Kidney epithelial cell (primary cell): ENCODE measurements at regions not wholly inside any gene's neighbourhood (a gene's known extent, or its start where the extent isn't known, plus 50 kb on each side); places are given as distances from the start of the nearest gene placed in this dataset.

Experiments
- DNase-seq: peaks from one replicate; pipeline ENCODE4 v3.0.0-alpha.2; 2010; ENCODE audit warnings: low read depth
- H3K27me3 ChIP-seq: 2 replicates; pipeline ENCODE4 v1.6.0; 2011; ENCODE audit warnings: low read length; ENCODE audit not compliant: control insufficient read depth, insufficient read depth
- H3K36me3 ChIP-seq: 2 replicates; pipeline ENCODE4 v1.5.1; 2011; ENCODE audit warnings: low read length; ENCODE audit not compliant: control insufficient read depth, insufficient read depth
- H3K4me3 ChIP-seq: 2 replicates; pipeline ENCODE4 v1.5.1; 2011; ENCODE audit warnings: low read depth, mild to moderate bottlenecking, control low read depth, low read length
- CTCF ChIP-seq: IDR thresholded peaks from 2 replicates; pipeline ENCODE4 v1.5.1; 2011; ENCODE audit warnings: mild to moderate bottlenecking, moderate library complexity, low read length, control low read depth, inconsistent platforms; ENCODE audit not compliant: insufficient read depth, poor library complexity, severe bottlenecking

DNA sequence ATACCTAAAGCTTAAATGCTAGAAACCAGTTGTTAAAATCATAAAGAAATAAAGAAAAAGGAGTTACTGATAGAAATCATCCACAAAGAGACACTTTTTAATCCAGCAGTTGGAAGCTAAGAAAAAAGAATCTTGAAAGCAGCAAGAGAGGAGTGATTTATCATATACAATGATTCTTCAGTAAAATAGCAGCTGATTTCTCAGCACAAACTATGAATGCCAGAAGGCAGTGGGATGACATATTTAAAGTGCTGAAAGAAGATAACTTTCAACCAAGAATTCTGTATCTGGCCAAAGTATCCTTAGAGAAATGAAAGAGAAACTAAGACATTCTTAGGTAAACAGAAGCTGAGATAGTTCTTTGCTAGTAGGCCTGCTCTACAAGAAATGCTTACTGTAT lies 366.0 kb downstream of the HTR1A start:
- no peaks in the 10 kb centered on the region for H3K27me3 ChIP-seq
- no peaks in the 10 kb centered on the region for H3K36me3 ChIP-seq
- no peak for DNase-seq
- no peak for TF ChIP-seq CTCF
- no peak overlapping the region for H3K4me3 ChIP-seq

GRCh38 chr5:63573380-63573779 lies 388.9 kb downstream of the HTR1A start:
- H3K27me3 ChIP-seq = no peaks in the 10 kb centered on the region
- H3K36me3 ChIP-seq = no peaks in the 10 kb centered on the region
- TF ChIP-seq CTCF = no peak
- DNase-seq = no peak
- no peak overlapping the region for H3K4me3 ChIP-seq

- no peaks in the 10 kb centered on the region for H3K27me3 ChIP-seq
- TF ChIP-seq CTCF = no peak
- no peak overlapping the region for H3K4me3 ChIP-seq
- H3K36me3 ChIP-seq = no peaks in the 10 kb centered on the region
- no peak for DNase-seq
Measured at GRCh38 chr5:63572740-63573139, 389.5 kb downstream of the HTR1A start.

DNA sequence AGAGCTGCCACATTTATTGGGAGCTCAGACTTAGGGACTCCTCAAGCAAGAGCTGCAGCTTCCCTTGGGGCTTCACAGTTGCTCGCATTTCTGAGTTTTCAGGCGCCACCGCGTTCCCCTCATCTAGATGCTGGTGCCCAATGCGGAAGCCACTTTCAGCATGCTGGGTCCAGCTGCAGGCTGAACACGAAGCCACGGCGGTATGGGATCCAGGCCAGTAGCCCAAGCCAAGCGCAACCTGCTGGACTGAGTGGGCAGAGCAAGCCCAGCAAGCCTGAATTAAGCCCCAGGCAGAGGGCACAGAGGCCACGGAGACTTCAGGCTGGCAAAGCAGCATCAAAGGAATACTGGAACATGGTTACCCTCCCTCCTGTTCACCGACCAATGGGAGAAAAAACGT lies 391.5 kb downstream of the HTR1A start:
- no peak for TF ChIP-seq CTCF
- Histone ChIP-seq H3K27me3 (no peaks in the 10 kb centered on the region), H3K4me3 (no peak overlapping the region), H3K36me3 (no peaks in the 10 kb centered on the region)
- DNase-seq = no peak

DNA sequence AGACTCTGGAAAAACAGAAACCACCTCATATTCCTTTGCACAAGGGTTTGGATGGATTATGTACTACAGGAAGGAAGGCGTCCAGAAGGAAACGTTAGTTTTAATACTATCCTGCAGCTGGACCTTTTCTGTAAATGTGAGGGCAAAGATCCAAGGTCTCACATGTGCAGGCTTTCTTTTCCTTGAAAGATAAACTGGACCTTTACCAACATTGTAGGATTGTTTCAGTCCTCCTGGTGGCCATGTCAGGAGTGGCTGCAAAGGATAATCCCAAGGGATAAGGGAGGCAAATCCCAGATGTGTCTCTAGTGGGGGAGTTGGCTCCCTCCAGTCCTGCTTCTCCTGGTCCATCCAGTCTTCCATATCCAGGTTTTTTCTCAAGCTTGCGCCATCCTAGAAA lies 397.5 kb downstream of the HTR1A start:
- no peaks in the 10 kb centered on the region for H3K27me3 ChIP-seq
- H3K36me3 ChIP-seq = no peaks in the 10 kb centered on the region
- DNase-seq = no peak
- TF ChIP-seq CTCF = no peak
- no peak overlapping the region for H3K4me3 ChIP-seq

DNA sequence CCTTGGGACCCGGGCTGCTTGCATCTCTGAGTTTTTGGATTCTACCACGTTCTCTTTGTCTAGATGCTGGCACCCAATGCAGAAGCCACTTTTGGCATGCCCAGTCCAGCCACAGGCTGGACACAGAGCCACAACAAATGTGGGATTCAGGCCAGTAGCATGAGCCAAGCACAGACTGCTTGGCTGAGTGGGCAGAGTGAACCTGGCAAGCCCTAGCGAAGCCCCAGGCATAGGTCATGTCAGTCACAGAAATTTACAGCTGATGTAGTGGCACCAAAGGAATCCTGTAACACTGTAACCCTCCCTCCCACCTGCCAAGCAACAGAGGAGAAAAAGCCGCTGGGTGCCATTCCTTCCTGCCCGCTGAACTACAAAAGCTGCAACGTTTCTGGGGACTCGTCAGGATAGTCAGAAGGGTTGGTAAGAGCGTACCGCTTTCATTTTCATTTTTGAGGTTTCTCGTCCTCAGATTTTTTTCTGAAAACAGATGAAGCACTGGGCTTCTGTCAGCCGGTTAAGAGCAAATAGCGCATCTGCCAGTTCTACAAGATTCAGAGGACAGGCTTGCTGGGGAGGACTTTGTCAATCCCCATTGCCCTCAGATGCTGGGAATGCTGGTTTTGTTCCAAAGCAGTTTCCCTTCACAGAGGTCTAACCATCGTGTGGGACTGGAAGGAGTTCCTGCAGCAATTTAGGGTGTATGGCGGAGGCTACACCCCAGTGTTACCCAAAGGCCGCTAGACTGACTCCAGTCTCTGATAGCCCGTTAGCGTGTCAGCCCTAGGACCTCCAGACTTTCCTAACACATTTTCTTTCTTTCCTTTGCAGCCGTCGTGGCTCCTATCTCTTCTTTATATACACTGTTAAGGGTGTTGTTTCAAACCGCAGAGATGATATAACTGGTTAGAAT lies 399.0 kb downstream of the HTR1A start:
- H3K27me3 ChIP-seq = no peaks in the 10 kb centered on the region
- no peak for DNase-seq
- no peaks in the 10 kb centered on the region for H3K36me3 ChIP-seq
- H3K4me3 ChIP-seq = no peak overlapping the region
- no peak for TF ChIP-seq CTCF
